HCT116 (cell line): ENCODE measurements at regions not wholly inside any gene's neighbourhood (a gene's known extent, or its start where the extent isn't known, plus 50 kb on each side); places are given as distances from the start of the nearest gene placed in this dataset.

Experiments used
- CEBPB ChIP-seq: IDR thresholded peaks from 2 replicates; pipeline ENCODE4 v1.6.1; 2012; ENCODE audit warnings: low read depth
- CTCF ChIP-seq, 3 experiments: fragments of 200-600 bp in 1 of 3; sonication (generic) in 1 of 3; IDR thresholded peaks in 2 of 3; conservative IDR thresholded peaks in 1 of 3; 2 replicates each; pipeline ENCODE4 v1.5.1; 2012 to 2017; ENCODE audit warnings: low read depth in 2 of 3, low read length in 2 of 3, antibody characterized with exemption in 1 of 3, borderline replicate concordance in 1 of 3, control low read depth in 1 of 3, mild to moderate bottlenecking in 1 of 3, mixed read lengths in 1 of 3, mixed run types in 1 of 3, moderate library complexity in 1 of 3; ENCODE audit not compliant: insufficient read depth in 1 of 3
- EGR1 ChIP-seq: IDR thresholded peaks from 2 replicates; pipeline ENCODE4 v1.6.1; 2012; ENCODE audit warnings: low read depth
- EZH2 ChIP-seq: fragments of 200-600 bp; sonication (generic); IDR thresholded peaks from 2 replicates; pipeline ENCODE4 v1.6.1; 2017; ENCODE audit warnings: antibody characterized with exemption, mixed run types
- EZH2phosphoT487 ChIP-seq: fragments of 200-600 bp; IDR thresholded peaks from 2 replicates; pipeline ENCODE4 v1.6.1; 2018; ENCODE audit warnings: antibody characterized with exemption, borderline replicate concordance
- FOSL1 ChIP-seq: IDR thresholded peaks from 2 replicates; pipeline ENCODE4 v1.6.1; 2012; ENCODE audit warnings: low read depth
- MAX ChIP-seq: IDR thresholded peaks from 2 replicates; pipeline ENCODE4 v1.6.1; 2012
- POLR2A ChIP-seq: IDR thresholded peaks from 2 replicates; pipeline ENCODE4 v1.7.0; 2011; ENCODE audit warnings: borderline replicate concordance; ENCODE audit not compliant: insufficient read depth, insufficient read length; ENCODE audit errors: extremely low read depth
- POLR2AphosphoS5 ChIP-seq: IDR thresholded peaks from 2 replicates; pipeline ENCODE4 v1.6.1; 2011; ENCODE audit warnings: mild to moderate bottlenecking, low read depth, low read length, moderate library complexity
- RAD21 ChIP-seq: IDR thresholded peaks from 2 replicates; pipeline ENCODE4 v1.6.1; 2012; ENCODE audit warnings: low read depth, mild to moderate bottlenecking
- REST ChIP-seq: IDR thresholded peaks from 2 replicates; pipeline ENCODE4 v1.6.1; 2012; ENCODE audit warnings: low read depth
- SIN3A ChIP-seq: IDR thresholded peaks from 2 replicates; pipeline ENCODE4 v1.6.1; 2012; ENCODE audit warnings: low read depth
- TCF7L2 ChIP-seq: IDR thresholded peaks from 2 replicates; pipeline ENCODE4 v1.7.0; 2011; ENCODE audit warnings: borderline replicate concordance, inconsistent platforms; ENCODE audit not compliant: insufficient read depth, insufficient read length; ENCODE audit errors: extremely low read depth

GRCh38 chr20:39464238-39464637 is 502.1 kb downstream of the DHX35 start:
- no peak for TF ChIP-seq SIN3A
- no peak for TF ChIP-seq EZH2
- no peak for TF ChIP-seq POLR2A
- no peak for TF ChIP-seq CTCF (IDR thresholded peaks at IDR 0.05 in 2 of 3, conservative IDR thresholded peaks at IDR 0.05 in 1 of 3; ENCODE audit: borderline replicate concordance in 1 of 3, insufficient read depth in 1 of 3, low read depth in 2 of 3, low read length in 2 of 3)
- no peak for TF ChIP-seq RAD21
- TF ChIP-seq POLR2AphosphoS5 = no peak
- no peak for TF ChIP-seq EZH2phosphoT487
- TF ChIP-seq EGR1 = no peak
- no peak for TF ChIP-seq MAX
- TF ChIP-seq CEBPB = no peak
- no peak for TF ChIP-seq FOSL1
- TF ChIP-seq REST = no peak
- TF ChIP-seq TCF7L2 = no peak
